Vagina (tissue), 2 donors: ENCODE measurements at regions not wholly inside any gene's neighbourhood (a gene's known extent, or its start where the extent isn't known, plus 50 kb on each side); places are given as distances from the start of the nearest gene placed in this dataset.

Experiments
- POLR2A ChIP-seq, 2 donors: fragments of 450-650 bp; IDR thresholded peaks; one replicate each; pipeline ENCODE4 v1.6.1; 2017; ENCODE audit warnings: antibody characterized with exemption in 2 of 2, mild to moderate bottlenecking in 2 of 2, moderate library complexity in 2 of 2
- TF ChIP-seq, protein P1 (sequence below), 3 experiments: fragments of 450-650 bp in 2 of 3; fragments of 200-600 bp in 1 of 3; sonication (generic) in 1 of 3; IDR thresholded peaks; one replicate each; pipeline ENCODE4 v1.5.1; 2017 to 2019; ENCODE audit warnings: antibody characterized with exemption in 3 of 3, mild to moderate bottlenecking in 2 of 3, moderate library complexity in 2 of 3

DNA sequence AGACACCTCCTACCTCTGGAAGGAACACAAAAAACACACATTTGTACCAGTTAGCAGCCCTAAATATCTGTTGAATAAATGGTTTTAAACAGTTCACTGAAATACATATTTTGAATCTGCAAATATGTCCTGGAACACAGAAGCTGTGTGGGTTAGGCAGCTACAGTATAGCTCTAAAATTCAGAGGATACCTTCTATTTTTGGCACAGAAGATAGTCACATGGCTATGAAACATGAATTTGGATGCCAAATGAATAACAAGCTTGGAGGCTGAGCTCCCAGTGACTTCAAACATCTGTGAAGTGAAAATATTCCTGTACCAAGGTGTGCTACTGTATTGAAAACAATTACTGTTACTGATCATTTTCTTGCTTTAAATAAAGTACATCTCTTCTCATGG, 391.5 kb upstream of the ADGRL2 start:
- TF ChIP-seq, protein P1, sequence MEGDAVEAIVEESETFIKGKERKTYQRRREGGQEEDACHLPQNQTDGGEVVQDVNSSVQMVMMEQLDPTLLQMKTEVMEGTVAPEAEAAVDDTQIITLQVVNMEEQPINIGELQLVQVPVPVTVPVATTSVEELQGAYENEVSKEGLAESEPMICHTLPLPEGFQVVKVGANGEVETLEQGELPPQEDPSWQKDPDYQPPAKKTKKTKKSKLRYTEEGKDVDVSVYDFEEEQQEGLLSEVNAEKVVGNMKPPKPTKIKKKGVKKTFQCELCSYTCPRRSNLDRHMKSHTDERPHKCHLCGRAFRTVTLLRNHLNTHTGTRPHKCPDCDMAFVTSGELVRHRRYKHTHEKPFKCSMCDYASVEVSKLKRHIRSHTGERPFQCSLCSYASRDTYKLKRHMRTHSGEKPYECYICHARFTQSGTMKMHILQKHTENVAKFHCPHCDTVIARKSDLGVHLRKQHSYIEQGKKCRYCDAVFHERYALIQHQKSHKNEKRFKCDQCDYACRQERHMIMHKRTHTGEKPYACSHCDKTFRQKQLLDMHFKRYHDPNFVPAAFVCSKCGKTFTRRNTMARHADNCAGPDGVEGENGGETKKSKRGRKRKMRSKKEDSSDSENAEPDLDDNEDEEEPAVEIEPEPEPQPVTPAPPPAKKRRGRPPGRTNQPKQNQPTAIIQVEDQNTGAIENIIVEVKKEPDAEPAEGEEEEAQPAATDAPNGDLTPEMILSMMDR (IDR thresholded peaks at IDR 0.05) = no peak
- no peak for TF ChIP-seq POLR2A (IDR thresholded peaks at IDR 0.05)
